Peyer's patch (tissue), 4 donors: ENCODE measurements at regions not wholly inside any gene's neighbourhood (a gene's known extent, or its start where the extent isn't known, plus 50 kb on each side); places are given as distances from the start of the nearest gene placed in this dataset.

ENCODE experiments used
- CTCF ChIP-seq, 6 experiments: fragments of 450-650 bp in 4 of 6; fragments of 200-600 bp in 2 of 6; sonication (generic) in 1 of 6; IDR thresholded peaks; one replicate each; pipeline ENCODE4 v1.5.1; 2017 to 2019; ENCODE audit warnings: antibody characterized with exemption in 6 of 6, mild to moderate bottlenecking in 3 of 6, moderate library complexity in 1 of 6
- POLR2A ChIP-seq, 2 donors: fragments of 450-650 bp; IDR thresholded peaks; one replicate each; pipeline ENCODE4 v1.5.1; 2017; ENCODE audit warnings: antibody characterized with exemption in 2 of 2, mild to moderate bottlenecking in 2 of 2, moderate library complexity in 2 of 2

DNA sequence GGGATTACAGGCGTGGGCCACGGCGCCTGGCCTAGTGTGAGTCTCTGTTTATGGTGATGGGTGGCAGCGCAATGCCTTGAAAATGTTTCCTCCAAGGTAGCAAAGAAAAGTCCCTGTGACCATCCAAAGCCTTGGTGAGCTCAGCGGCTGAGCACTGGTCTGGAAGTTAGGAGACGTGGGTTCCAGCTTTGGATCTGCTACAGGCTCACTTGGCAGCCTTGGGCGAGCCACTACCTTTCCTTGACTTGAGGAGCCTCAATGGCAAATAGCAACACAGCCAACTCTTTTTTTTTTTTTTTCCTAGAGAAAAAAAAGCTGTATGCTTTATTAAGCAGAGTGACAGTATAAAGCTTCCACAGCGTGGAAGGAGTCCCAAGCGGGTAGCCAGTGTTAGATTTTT, 61.3 kb upstream of the RASD2 start:
- no peak for TF ChIP-seq CTCF (IDR thresholded peaks at IDR 0.05)
- TF ChIP-seq POLR2A (IDR thresholded peaks at IDR 0.05): no peak
